ENCODE measurements at regions not wholly inside any gene's neighbourhood (a gene's known extent, or its start where the extent isn't known, plus 50 kb on each side); places are given as distances from the start of the nearest gene placed in this dataset.

- no peak for TF ChIP-seq CTCF (IDR thresholded peaks at IDR 0.05)
- no peak for TF ChIP-seq EP300 (IDR thresholded peaks at IDR 0.05)
- TF ChIP-seq POLR2A (IDR thresholded peaks at IDR 0.05; ENCODE audit: low read depth), result no peak
Measured at GRCh38 chr10:31098046-31098445, 66.4 kb upstream of the ZNF438 start.

All from esophagus muscularis mucosa (tissue), 4 donors.